Skeletal muscle tissue (tissue), 3 donors: ENCODE measurements at regions not wholly inside any gene's neighbourhood (a gene's known extent, or its start where the extent isn't known, plus 50 kb on each side); places are given as distances from the start of the nearest gene placed in this dataset.
"Not testable (repeated sequence)": the region's sequence is repeated elsewhere in the genome, so short reads cannot be mapped to it uniquely, and the experiment has no call there.

Experiments
- H3K27ac ChIP-seq: one replicate; pipeline ENCODE4 v1.7.0; 2013; ENCODE audit warnings: mild to moderate bottlenecking, low read depth, low read length, inconsistent platforms
- H3K27me3 ChIP-seq, 3 donors: one replicate each; pipeline ENCODE4 v1.7.0; 2013; ENCODE audit warnings: low read length in 3 of 3; ENCODE audit not compliant: control insufficient read depth in 3 of 3, insufficient read depth in 3 of 3
- H3K36me3 ChIP-seq, 3 donors: one replicate each; pipeline ENCODE4 v1.7.0; 2013; ENCODE audit warnings: low read length in 3 of 3; ENCODE audit not compliant: control insufficient read depth in 3 of 3, insufficient read depth in 3 of 3
- H3K4me1 ChIP-seq, 3 donors: one replicate each; pipeline ENCODE4 v1.7.0; 2013; ENCODE audit warnings: low read length in 3 of 3, mild to moderate bottlenecking in 3 of 3; ENCODE audit not compliant: control insufficient read depth in 3 of 3, insufficient read depth in 3 of 3
- H3K4me3 ChIP-seq, 3 donors: one replicate each; pipeline ENCODE4 v1.7.0; 2013; ENCODE audit warnings: low read length in 3 of 3
- H3K9ac ChIP-seq, 3 donors: one replicate each; pipeline ENCODE4 v1.7.0; 2013; ENCODE audit warnings: low read length in 3 of 3, mild to moderate bottlenecking in 3 of 3, moderate library complexity in 2 of 3, low read depth in 1 of 3
- H3K9me3 ChIP-seq, 3 donors: one replicate each; pipeline ENCODE4 v1.7.0; 2013; ENCODE audit warnings: low read length in 3 of 3; ENCODE audit not compliant: control insufficient read depth in 3 of 3
- donor health status: Osteomylitis.

DNA sequence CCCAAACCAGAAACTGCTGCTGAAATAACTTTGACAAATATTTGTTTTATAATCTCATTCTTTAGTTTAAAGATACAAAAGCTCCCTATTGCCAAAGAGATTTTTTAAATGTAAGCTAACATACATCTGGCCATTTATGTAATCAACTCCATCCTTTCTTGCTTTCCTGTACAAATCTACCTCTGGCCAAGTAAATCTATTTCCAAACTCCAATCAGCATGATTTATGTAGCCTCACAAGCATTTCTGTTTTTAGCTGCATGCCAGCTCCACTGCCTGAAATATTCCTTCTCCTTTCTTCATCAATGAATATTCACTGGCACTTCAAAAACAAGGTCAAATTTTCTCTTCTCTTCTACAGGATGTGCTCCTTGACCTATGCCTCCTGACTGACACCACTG, 80.0 kb downstream of the SHOX2 start:
- Histone ChIP-seq H3K4me3 (no peak overlapping the region), H3K9ac (no peak overlapping the region), H3K27ac (no peak overlapping the region), H3K4me1 (no peaks in the 10 kb centered on the region), H3K9me3 (no peaks in the 10 kb centered on the region), H3K27me3 (no peaks in the 10 kb centered on the region), H3K36me3 (no peaks in the 10 kb centered on the region)

DNA sequence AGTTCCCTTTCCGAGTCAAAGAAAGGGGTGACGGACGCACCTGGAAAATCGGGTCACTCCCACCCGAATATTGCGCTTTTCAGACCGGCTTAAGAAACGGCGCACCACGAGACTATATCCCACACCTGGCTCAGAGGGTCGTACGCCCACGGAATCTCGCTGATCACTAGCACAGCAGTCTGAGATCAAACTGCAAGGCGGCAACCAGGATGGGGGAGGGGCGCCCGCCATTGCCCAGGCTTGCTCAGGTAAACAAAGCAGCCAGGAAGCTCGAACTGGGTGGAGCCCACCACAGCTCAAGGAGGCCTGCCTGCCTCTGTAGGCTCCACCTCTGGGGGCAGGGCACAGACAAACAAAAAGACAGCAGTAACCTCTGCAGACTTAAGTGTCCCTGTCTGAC, 86.3 kb downstream of the SHOX2 start:
- H3K9me3 ChIP-seq, H3K36me3 ChIP-seq, H3K9ac ChIP-seq, H3K27me3 ChIP-seq, H3K4me1 ChIP-seq, H3K27ac ChIP-seq, H3K4me3 ChIP-seq: not testable (repeated sequence)

DNA sequence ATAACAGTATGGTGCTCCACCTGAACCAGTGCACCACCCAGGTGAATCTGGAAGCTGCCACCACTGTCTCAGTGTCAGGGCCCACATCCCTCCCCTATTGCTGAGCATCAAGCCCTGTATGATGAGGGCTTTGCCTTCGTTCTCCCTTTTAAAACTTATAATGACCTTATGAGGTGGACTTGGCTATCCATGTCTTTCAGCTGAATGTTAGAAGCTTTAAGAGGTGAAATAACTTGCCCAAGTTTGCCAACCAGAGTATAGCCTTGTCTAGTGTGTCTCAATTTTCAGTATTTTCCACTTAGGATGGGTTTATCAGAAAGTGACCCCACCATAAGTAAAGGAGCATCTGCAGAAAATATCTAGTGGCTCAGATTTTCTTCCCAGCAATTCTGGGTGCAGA, 87.8 kb downstream of the SHOX2 start:
- no peak overlapping the region for H3K4me3 ChIP-seq
- H3K27me3 ChIP-seq = no peaks in the 10 kb centered on the region
- peaks cover 0 to 3% (median 0%) of the 10 kb centered on the region in 3 donors for H3K9me3 ChIP-seq
- no peak overlapping the region for H3K27ac ChIP-seq
- H3K36me3 ChIP-seq = no peaks in the 10 kb centered on the region
- H3K9ac ChIP-seq = no peak overlapping the region
- no peaks in the 10 kb centered on the region for H3K4me1 ChIP-seq

DNA sequence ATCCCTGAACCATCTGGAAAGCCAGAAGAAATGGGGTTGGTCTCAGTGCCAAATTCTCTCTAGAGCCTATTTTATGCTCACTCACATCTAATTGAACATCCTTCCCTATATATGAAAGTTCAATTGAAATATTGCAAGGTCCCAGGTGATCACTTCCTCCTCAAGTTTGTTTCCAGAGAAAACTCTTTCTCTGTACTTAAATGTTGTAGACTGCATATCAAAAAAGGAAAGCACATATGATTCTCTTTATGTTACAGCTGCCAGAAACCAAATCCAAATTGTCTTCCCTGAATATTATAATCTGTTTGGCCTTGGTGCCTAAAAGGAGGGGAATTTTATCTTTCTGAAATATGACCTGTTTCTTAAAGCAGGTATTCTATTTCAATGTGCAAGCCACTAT, 93.3 kb downstream of the SHOX2 start:
- Histone ChIP-seq H3K27ac (no peak overlapping the region), H3K36me3 (no peaks in the 10 kb centered on the region), H3K4me3 (no peak overlapping the region), H3K4me1 (no peaks in the 10 kb centered on the region), H3K9me3 (peaks cover 0 to 3% (median 2%) of the 10 kb centered on the region in 3 donors), H3K27me3 (no peaks in the 10 kb centered on the region), H3K9ac (no peak overlapping the region)

DNA sequence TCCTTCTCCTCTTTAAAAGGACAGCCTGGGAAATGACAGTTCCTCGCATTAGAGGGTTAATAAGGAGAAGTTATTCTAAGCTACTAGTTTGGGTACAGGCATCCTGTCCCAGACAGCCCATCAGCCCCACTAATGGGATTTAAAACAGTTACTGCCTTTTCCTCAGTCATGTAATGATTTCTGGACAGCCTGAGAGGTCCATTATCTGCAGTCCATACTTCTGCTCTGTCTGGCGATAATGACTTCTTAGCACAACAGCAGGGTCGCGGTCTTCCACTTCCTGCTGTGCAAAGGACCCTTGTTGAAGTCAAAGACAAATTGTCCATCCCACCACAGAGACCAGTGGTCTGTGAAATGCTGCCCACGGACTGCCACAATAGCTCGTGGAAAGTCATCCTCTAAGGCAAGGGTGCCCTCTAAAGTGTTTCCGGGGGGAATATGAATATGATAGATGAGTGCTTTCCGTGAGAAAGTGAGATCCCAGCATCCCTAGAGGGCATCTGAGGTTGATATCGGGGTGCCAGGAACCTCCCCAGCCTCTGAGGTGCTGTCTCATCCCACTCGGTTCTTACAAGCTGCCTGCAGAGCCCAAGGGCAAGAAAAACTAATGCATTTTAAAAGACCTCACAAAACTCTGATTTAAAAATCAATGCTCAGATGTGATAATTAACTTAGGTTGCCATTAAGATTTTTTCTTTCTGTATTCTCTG, 100.7 kb downstream of the SHOX2 start:
- H3K9me3 ChIP-seq = peaks cover 0 to 3% (median 2%) of the 10 kb centered on the region in 3 donors
- H3K4me1 ChIP-seq = no peaks in the 10 kb centered on the region

DNA sequence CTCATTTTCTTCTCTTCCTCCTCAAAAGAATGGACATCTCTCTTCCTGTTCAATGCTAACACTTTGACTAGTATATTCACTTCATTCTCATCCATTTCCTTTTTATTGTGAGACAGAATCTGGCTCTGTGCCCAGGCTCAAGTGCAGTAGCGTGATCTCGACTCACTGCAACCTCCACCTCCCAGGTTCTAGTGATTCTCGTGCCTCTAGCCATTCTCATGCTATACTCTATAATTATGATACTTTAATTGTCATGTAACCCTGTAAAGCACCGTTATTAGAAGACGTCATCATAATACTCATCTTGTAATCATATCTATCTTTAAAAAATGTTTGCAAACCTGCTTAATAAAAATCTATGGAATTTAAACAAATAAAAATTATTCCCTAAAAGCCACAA, 107.0 kb downstream of the SHOX2 start:
- peaks cover 0 to 6% (median 5%) of the 10 kb centered on the region in 3 donors for H3K9me3 ChIP-seq
- H3K27me3 ChIP-seq = no peaks in the 10 kb centered on the region

More for the DNA sequence above, 100.7 kb downstream of the SHOX2 start:
- Histone ChIP-seq H3K27me3 (no peaks in the 10 kb centered on the region), H3K36me3 (no peaks in the 10 kb centered on the region), H3K9ac (no peak overlapping the region), H3K27ac (no peak overlapping the region), H3K4me3 (no peak overlapping the region)

DNA sequence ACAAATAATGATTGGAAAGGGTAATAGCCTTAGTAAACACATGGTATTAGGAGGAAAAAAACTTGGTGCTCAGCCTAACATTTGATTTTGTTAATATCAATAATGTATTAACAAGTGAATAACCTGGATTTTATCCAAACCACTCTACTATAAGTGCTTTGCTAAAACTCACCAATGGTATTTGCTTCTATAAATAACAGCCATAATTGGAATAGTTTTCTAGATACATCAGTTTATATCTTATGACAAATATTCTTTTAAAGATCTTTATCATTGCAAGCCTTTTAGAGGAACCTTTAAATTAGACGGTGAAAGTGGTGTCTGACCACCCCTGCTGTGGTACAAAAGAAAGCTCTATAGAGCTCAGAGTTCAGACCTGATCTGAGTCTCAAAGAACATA, 123.9 kb downstream of the SHOX2 start:
- no peaks in the 10 kb centered on the region for H3K36me3 ChIP-seq
- H3K27ac ChIP-seq = no peak overlapping the region
- no peak overlapping the region for H3K9ac ChIP-seq
- H3K4me3 ChIP-seq = no peak overlapping the region
- H3K27me3 ChIP-seq = no peaks in the 10 kb centered on the region
- no peaks in the 10 kb centered on the region for H3K9me3 ChIP-seq
- no peaks in the 10 kb centered on the region for H3K4me1 ChIP-seq

More for the DNA sequence above, 107.0 kb downstream of the SHOX2 start:
- H3K4me3 ChIP-seq = no peak overlapping the region
- H3K27ac ChIP-seq = no peak overlapping the region
- H3K36me3 ChIP-seq = no peaks in the 10 kb centered on the region
- no peaks in the 10 kb centered on the region for H3K4me1 ChIP-seq
- no peak overlapping the region for H3K9ac ChIP-seq

DNA sequence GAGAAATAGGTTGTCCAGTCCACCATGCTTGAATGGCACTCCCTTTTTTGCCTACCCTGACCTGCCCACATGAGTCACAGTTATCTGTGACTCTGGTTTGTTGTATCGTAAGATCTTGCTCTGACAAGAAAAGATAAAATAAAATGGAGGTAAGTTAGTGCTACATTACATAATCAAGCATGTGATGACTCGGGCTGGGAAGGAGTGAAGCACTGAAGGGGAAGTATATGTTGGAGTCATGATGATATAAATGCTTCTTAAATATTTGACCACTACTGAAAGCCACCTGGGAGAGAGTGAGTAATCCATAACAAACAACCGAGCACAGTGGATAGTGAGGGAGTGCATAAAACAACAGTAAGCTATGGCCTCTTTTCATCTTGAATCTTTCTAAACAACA, 124.4 kb downstream of the SHOX2 start:
- H3K9me3 ChIP-seq = no peaks in the 10 kb centered on the region
- no peaks in the 10 kb centered on the region for H3K4me1 ChIP-seq
- no peak overlapping the region for H3K4me3 ChIP-seq
- no peaks in the 10 kb centered on the region for H3K36me3 ChIP-seq
- no peak overlapping the region for H3K27ac ChIP-seq
- H3K27me3 ChIP-seq = no peaks in the 10 kb centered on the region
- H3K9ac ChIP-seq = no peak overlapping the region

DNA sequence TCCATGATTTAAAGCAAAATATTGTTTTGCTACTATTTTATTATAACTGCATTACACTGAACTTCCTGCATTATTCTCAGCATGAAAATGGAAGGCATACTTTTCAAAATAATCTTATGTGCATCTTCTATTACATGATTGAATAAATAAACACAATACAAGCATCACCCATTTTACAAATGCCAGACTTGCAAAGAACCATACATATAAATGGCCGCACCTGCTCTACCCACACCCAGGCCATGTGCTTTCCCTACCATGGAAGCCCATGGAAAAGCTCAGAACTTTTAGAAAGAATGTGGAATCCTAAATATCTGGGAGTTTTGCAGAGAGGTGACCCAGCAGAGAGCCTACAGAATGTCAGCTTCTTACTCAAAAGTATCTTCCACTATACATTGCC, 127.2 kb downstream of the SHOX2 start:
- H3K27me3 ChIP-seq = no peaks in the 10 kb centered on the region
- no peak overlapping the region for H3K4me3 ChIP-seq
- H3K9ac ChIP-seq = no peak overlapping the region
- no peaks in the 10 kb centered on the region for H3K36me3 ChIP-seq
- H3K4me1 ChIP-seq = no peaks in the 10 kb centered on the region
- H3K27ac ChIP-seq = no peak overlapping the region
- no peaks in the 10 kb centered on the region for H3K9me3 ChIP-seq

DNA sequence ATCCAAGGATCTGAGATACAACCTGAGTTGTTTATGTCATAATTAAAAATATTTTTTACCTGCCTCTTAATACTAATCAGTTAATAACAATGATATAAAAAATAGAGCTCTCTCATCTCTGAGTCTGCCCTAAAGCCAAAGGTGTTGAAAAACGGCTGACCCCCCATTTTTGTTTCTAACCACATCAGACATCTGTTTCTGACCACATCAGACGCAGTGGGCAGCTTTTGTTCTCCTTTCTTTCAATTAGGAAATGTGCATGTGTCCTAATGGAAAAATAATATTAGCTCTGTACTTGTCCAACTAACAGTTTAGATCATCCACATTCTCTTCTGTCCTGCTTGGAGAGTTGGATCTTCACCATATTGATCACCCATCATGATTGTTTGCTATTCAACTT, 144.6 kb downstream of the SHOX2 start:
- H3K4me1 ChIP-seq = no peaks in the 10 kb centered on the region
- no peaks in the 10 kb centered on the region for H3K27me3 ChIP-seq
- H3K36me3 ChIP-seq = no peaks in the 10 kb centered on the region
- H3K4me3 ChIP-seq = no peak overlapping the region
- no peaks in the 10 kb centered on the region for H3K9me3 ChIP-seq
- H3K27ac ChIP-seq = no peak overlapping the region
- no peak overlapping the region for H3K9ac ChIP-seq
